HG03064 (cell line): ENCODE measurements at regions not wholly inside any gene's neighbourhood (a gene's known extent, or its start where the extent isn't known, plus 50 kb on each side); places are given as distances from the start of the nearest gene placed in this dataset.

Experiments used
- ATAC-seq: cut with Tn5 transposase; IDR thresholded peaks from one replicate; pipeline ENCODE4 v1.9.1; 2021; ENCODE audit warnings: low read depth; ENCODE audit not compliant: unreplicated experiment

DNA sequence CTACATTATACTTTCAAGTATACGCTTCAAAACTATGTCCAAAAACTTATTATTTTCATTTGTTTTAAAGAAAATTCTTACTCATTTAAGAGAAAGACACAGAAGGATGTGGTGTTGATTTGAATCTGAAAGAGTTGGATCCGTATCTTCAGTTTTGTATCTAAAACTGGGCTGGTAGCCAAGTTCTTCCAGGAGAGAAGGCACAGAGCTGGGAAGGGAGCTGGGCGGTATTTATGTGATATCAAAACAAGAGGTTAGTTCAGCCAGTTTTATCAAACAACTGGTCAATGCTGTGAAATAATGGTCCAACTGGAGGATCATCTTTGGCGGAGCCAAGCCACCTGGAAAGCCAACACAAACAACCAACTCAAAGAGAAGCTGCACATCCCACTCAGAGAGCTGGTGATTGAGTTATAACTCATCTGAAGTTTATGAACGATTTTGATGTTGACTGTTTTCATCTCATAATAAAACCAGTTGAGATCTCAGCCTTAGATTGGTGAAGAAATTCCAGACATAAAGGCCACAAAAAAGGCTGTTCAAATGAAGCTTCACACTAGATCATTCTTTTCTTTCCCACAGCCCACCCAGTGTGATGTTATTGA lies 489.6 kb upstream of the RASGRP1 start:
- ATAC-seq, result no peak

GRCh38 chr15:39056357-39056756 lies 491.7 kb upstream of the RASGRP1 start:
- no peak for ATAC-seq

DNA sequence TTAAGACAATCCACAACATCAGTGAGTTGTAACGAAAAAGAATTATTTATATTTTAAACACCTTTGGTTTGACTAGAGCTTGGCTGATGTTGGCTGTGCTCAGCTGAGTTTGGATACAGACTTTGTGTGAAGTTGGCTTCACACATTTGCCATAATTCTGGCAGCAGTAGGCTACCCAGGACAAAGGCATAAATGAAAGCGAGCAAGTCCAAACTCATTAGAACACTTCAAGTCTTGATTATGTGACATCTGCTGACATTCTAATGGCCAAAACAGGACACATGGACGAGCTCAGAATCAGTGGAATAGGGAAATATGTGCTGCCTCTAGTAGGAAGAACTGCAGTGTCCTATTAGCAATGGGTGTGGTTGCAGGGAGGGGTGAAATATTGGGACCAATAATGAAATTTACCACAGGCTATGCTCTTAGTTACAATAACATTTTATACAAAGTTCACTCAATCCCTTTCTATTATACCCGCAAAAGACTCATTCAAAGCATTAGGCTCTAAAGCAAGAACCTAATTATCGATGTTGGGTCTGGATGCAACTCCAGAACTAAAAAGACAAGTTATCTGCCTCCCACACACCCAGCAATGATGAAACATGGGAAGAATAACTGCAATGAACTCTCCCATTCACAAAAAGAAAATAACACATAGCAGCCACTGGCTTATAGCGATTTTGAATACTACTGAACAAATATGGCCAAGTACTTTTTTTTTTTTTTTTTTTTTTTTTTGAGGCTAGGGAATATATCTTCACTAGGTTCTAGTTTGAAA lies 493.9 kb upstream of the RASGRP1 start:
- no peak for ATAC-seq

DNA sequence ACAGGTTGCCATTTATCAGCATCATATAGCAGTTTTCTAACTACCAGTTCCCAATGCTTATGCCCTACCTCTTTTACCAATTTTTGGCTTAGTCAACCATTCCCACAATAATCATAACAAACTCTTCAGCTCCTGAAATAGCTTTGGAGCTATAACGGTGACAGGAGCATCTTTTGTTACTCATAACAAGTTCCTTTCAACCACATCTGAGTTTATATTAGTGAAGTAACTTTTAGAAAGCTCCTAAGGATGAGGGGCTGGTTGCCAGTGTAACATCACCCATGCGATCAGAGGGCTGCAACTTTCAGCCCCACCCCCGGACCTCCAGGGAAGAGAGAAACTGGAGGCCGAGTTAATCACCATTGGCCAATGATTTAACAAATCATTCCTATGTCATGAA lies 495.3 kb upstream of the RASGRP1 start:
- no peak for ATAC-seq

DNA sequence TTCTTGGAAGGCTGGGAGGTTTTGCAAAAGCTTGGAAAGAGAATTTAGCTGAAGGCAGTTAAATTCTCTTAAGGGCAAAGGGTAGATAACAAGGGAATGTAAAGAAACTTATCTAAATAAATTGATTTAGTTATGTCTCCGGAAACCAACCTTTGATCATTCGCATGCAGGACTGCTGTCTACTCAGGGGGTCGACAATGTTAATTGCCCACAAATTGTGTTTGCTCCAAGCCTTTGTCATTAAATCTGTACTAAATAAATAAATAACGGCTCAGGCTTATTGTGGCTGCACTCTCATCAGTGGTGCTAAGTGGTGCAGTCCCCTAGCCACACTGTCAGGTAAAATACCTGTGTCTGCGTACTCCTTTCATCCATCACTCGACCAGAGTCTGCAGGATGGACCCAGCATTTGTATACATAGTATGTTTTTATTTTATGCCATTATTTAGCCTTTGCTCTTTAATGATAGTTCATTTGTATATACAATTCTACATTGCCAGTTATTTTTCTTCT lies 497.4 kb upstream of the RASGRP1 start:
- no peak for ATAC-seq

DNA sequence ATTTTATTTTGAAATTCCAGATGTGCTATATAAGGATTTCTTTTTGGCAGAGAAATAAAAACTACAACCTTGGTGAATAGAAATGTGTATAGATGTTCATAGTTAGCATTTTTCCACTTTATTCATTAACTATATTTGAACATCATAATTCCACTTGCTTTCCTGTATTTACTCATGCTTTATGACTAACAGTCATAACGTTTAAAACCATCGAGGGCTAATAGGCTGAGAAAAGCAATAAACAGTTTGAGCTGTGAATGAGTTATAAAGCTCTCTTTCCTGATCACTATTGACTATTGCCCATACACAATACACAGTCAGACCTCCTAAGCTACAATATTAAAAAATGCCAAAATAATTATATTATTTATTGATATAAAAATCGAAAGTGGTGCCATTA lies 502.1 kb upstream of the RASGRP1 start:
- no peak for ATAC-seq

- no peak for ATAC-seq
These were observed 506.4 kb upstream of the THBS1 start for GRCh38 chr15:39074341-39074985.

GRCh38 chr15:39075311-39075710 lies 505.6 kb upstream of the THBS1 start:
- no peak for ATAC-seq

- no peak for ATAC-seq
These were observed 505.0 kb upstream of the THBS1 start for GRCh38 chr15:39075756-39076341.

DNA sequence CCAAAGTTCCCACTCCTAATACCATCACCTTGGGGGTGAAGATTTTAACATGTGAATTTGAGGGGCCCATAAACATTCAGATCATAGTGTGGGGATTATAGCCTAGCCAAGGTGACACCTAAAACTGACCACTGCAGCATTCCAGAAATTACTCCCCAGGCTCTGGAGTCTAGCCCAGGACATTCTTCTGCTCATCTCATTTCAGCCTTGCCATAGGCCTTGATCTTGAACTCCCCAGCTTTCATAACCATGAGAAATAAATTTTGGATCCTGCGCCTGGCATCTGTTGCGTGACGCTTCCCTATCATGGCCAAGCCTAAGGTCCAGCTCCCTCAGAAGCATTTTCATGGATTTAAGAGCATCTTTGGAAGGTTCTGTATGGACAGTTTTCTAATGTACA lies 502.9 kb upstream of the THBS1 start:
- no peak for ATAC-seq

GRCh38 chr15:39079296-39079847 lies 501.5 kb upstream of the THBS1 start:
- ATAC-seq, result no peak

DNA sequence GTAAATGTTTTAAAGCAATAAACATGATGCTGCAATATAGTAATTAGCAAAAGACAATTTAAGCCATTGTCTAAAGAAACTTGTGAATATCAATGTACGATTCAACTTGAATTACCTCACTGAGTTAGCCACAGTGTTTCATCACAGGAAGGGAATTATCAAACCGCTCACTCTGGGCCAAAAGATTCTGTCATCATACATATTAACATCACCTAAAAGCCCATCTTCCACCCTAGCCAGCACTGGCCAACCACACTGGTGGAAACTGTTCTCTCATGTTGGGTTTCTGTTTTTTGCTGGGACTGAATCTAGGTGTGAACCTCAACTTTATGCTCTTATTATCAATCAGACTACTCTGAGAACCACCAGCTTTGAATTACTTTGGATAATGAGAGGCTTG lies 497.7 kb upstream of the THBS1 start:
- ATAC-seq, result no peak

- no peak for ATAC-seq
These were observed 496.0 kb upstream of the THBS1 start for GRCh38 chr15:39084674-39085530.

GRCh38 chr15:39086641-39087040 lies 494.2 kb upstream of the THBS1 start:
- ATAC-seq, result no peak

DNA sequence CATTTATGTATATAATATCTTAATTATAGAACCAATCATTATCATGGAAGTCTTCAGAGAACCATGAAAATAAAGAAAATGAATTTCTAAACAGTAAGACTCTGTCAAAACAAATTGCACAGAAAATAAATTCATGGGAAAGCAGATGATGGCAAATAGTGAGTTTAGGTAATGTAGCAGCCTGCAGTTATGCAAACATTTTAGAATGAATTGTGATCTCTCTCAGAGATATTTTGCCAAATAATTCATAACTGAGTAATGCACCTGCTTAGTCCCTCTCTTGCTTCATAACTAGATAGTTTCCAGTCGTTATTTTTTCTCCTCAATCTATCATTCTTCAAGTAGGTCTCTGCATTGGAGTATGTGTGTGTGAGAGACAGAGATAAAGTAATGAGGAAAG lies 492.7 kb upstream of the THBS1 start:
- no peak for ATAC-seq

GRCh38 chr15:39092354-39092753 lies 488.5 kb upstream of the THBS1 start:
- ATAC-seq, result no peak

- no peak for ATAC-seq
These were observed 488.1 kb upstream of the THBS1 start for GRCh38 chr15:39092761-39093160.

GRCh38 chr15:39094116-39094515 lies 486.8 kb upstream of the THBS1 start:
- ATAC-seq, result no peak

DNA sequence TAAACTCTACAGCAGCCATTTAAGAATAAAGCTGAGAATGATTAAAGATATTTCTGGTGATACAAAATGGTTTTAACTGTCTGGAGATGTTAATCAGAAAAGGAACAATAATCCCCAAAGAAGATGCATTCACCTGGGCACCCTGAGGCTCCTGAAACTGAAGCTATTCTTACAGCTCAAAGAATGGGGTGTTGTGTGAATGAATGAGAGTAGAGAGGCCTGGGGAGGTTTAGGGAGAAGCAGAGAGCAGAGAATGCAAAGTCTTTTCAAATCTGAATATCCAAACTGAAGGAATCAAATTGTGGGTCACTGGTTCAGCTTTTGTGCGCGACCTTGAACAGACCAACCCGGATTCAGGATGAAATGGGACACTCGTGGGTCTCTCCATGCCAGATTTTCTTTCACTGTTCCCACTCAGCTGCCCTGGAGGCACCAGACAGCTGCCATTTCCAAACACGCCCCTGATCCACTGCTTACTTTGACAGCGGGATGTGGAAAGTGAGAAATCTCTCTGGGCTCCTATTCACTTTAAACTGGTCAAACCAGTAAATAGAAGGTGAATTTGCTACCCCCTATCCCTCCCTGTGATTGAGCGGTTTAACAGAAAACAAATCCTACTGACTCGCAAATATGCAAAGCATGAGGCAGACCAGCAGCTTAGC lies 485.5 kb upstream of the THBS1 start:
- no peak for ATAC-seq
